ENCODE measurements at regions not wholly inside any gene's neighbourhood (a gene's known extent, or its start where the extent isn't known, plus 50 kb on each side); places are given as distances from the start of the nearest gene placed in this dataset.

DNA sequence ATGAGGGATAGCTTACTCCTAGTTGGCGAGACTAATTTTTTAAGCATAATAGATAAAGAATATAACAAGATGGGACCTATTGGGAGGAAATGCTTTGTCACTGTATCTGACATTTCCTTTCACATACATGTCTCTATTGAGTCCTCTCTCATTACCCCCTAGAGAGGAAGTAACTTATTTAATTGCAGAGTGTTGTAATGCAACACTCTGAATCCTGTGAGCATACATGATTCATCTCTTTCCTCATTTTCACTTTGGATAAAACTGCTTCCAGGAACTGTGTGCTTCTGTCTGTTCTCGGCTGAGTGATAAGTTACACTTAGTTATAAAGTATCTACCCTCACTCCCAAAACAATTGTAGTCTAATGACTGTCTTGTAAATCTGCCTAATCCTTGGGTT lies 266.1 kb upstream of the ANXA10 start:
- no peak overlapping the region for H3K4me3 ChIP-seq (ENCODE audit: control insufficient read depth in 2 of 3, extremely low read depth in 1 of 3, insufficient read depth in 2 of 3, low read depth in 1 of 3, low read length in 3 of 3)
- no peak overlapping the region for H3K9ac ChIP-seq (ENCODE audit: control insufficient read depth, extremely low read depth, insufficient read depth, low read length)
- H4K20me1 ChIP-seq (ENCODE audit: control insufficient read depth, extremely low read depth, insufficient read depth, low read length) = no peaks in the 10 kb centered on the region
- H3K9me1 ChIP-seq (ENCODE audit: control insufficient read depth, extremely low read depth, insufficient read depth, low read length) = no peaks in the 10 kb centered on the region
- H3K36me3 ChIP-seq (ENCODE audit: control insufficient read depth in 2 of 2, extremely low read depth in 1 of 2, insufficient read depth in 2 of 2, low read length in 2 of 2) = no peaks in the 10 kb centered on the region
- no peak for DNase-seq (ENCODE audit: low read depth, low spot score)
- H3K4me2 ChIP-seq (ENCODE audit: control insufficient read depth, extremely low read depth, insufficient read depth, low read depth, low read length) = no peak overlapping the region
- H2AFZ ChIP-seq (ENCODE audit: control insufficient read depth, low read length) = no peak overlapping the region
- TF ChIP-seq EZH2 (IDR thresholded peaks at IDR 0.05; ENCODE audit: low read length) = no peak
- TF ChIP-seq, protein P1, sequence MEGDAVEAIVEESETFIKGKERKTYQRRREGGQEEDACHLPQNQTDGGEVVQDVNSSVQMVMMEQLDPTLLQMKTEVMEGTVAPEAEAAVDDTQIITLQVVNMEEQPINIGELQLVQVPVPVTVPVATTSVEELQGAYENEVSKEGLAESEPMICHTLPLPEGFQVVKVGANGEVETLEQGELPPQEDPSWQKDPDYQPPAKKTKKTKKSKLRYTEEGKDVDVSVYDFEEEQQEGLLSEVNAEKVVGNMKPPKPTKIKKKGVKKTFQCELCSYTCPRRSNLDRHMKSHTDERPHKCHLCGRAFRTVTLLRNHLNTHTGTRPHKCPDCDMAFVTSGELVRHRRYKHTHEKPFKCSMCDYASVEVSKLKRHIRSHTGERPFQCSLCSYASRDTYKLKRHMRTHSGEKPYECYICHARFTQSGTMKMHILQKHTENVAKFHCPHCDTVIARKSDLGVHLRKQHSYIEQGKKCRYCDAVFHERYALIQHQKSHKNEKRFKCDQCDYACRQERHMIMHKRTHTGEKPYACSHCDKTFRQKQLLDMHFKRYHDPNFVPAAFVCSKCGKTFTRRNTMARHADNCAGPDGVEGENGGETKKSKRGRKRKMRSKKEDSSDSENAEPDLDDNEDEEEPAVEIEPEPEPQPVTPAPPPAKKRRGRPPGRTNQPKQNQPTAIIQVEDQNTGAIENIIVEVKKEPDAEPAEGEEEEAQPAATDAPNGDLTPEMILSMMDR (optimal IDR thresholded peaks at IDR 0.05 in 1 of 3, IDR thresholded peaks at IDR 0.05 in 1 of 3, conservative IDR thresholded peaks at IDR 0.05 in 1 of 3; ENCODE audit: extremely low read depth in 1 of 3, insufficient read depth in 2 of 3, low read length in 3 of 3) = no peak
- no peaks in the 10 kb centered on the region for H3K79me2 ChIP-seq (ENCODE audit: control insufficient read depth, insufficient read depth, low read length)
- no peaks in the 10 kb centered on the region for H3K4me1 ChIP-seq (ENCODE audit: control insufficient read depth, extremely low read depth, insufficient read depth, low read length)
- no peaks in the 10 kb centered on the region for H3K27me3 ChIP-seq (ENCODE audit: control insufficient read depth, extremely low read depth, insufficient read depth, low read length)
- no peaks in the 10 kb centered on the region for H3K9me3 ChIP-seq (ENCODE audit: control insufficient read depth, low read depth, low read length)
- dilution Hi-C loops (cut with MboI; ENCODE audit: extremely low pct_ligation_motif_present, low sequenced_read_pairs) = no loop called here
- no peak for FAIRE-seq
- no peak overlapping the region for H3K27ac ChIP-seq (ENCODE audit: control insufficient read depth, insufficient read depth, low read length)

DNA sequence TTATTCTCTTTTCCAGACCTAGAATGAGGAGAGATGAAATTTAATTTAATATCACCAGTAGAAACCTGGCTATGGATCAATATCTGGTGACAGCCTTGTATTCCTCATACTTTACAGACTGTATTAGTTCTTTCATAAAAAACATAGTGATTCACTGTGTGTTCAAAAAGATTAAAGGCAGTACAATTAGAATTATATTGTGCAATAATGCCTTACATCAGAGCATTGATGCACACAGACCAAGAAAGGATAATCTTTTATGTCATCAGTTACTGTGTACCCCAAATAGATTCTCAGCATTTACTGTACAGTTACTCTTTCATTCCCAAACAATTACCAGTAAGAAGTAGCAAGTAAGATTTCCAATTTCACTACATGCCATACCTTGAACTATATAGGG lies 260.5 kb upstream of the ANXA10 start:
- TF ChIP-seq EZH2 (IDR thresholded peaks at IDR 0.05; ENCODE audit: low read length) = no peak
- TF ChIP-seq, protein P1 (optimal IDR thresholded peaks at IDR 0.05 in 1 of 3, IDR thresholded peaks at IDR 0.05 in 1 of 3, conservative IDR thresholded peaks at IDR 0.05 in 1 of 3; ENCODE audit: extremely low read depth in 1 of 3, insufficient read depth in 2 of 3, low read length in 3 of 3) = no peak
- H3K4me3 ChIP-seq (ENCODE audit: control insufficient read depth in 2 of 3, extremely low read depth in 1 of 3, insufficient read depth in 2 of 3, low read depth in 1 of 3, low read length in 3 of 3) = no peak overlapping the region
- H3K9ac ChIP-seq (ENCODE audit: control insufficient read depth, extremely low read depth, insufficient read depth, low read length) = no peak overlapping the region
- FAIRE-seq = no peak
- H3K9me3 ChIP-seq (ENCODE audit: control insufficient read depth, low read depth, low read length) = no peaks in the 10 kb centered on the region
- H3K36me3 ChIP-seq (ENCODE audit: control insufficient read depth in 2 of 2, extremely low read depth in 1 of 2, insufficient read depth in 2 of 2, low read length in 2 of 2) = no peaks in the 10 kb centered on the region
- H3K79me2 ChIP-seq (ENCODE audit: control insufficient read depth, insufficient read depth, low read length) = no peaks in the 10 kb centered on the region
- no peak for DNase-seq (ENCODE audit: low read depth, low spot score)
- no peaks in the 10 kb centered on the region for H3K4me1 ChIP-seq (ENCODE audit: control insufficient read depth, extremely low read depth, insufficient read depth, low read length)
- H3K4me2 ChIP-seq (ENCODE audit: control insufficient read depth, extremely low read depth, insufficient read depth, low read depth, low read length) = no peak overlapping the region
- no peaks in the 10 kb centered on the region for H3K27me3 ChIP-seq (ENCODE audit: control insufficient read depth, extremely low read depth, insufficient read depth, low read length)
- H4K20me1 ChIP-seq (ENCODE audit: control insufficient read depth, extremely low read depth, insufficient read depth, low read length) = no peaks in the 10 kb centered on the region
- no peak overlapping the region for H2AFZ ChIP-seq (ENCODE audit: control insufficient read depth, low read length)
- H3K27ac ChIP-seq (ENCODE audit: control insufficient read depth, insufficient read depth, low read length) = no peak overlapping the region
- dilution Hi-C loops (cut with MboI; ENCODE audit: extremely low pct_ligation_motif_present, low sequenced_read_pairs) = no loop called here
- H3K9me1 ChIP-seq (ENCODE audit: control insufficient read depth, extremely low read depth, insufficient read depth, low read length) = no peaks in the 10 kb centered on the region

All from keratinocyte (primary cell).